ENCODE measurements at regions not wholly inside any gene's neighbourhood (a gene's known extent, or its start where the extent isn't known, plus 50 kb on each side); places are given as distances from the start of the nearest gene placed in this dataset.

DNA sequence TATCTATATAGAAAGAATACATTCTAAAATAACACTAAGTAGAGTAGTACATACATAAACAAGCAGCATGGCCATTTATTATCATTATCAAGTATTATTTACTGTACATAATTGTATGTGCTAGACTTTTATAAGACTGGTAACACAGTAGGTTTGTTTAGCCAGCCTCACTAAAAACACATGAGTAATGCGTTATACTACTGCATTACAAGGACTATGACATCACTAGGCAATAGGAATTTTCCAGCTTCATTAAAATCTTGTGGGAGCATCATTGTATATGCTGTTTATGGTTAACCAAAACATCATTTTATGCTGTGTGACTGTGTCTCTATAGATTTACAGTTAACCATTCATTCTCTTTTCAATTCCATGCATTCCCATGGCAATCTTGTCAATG, 131.7 kb upstream of the HDGFL1 start:
- no peak for TF ChIP-seq CTCF (IDR thresholded peaks at IDR 0.05; ENCODE audit: extremely low read depth, missing control alignments)
- DNase-seq (ENCODE audit: low spot score): no peak

DNA sequence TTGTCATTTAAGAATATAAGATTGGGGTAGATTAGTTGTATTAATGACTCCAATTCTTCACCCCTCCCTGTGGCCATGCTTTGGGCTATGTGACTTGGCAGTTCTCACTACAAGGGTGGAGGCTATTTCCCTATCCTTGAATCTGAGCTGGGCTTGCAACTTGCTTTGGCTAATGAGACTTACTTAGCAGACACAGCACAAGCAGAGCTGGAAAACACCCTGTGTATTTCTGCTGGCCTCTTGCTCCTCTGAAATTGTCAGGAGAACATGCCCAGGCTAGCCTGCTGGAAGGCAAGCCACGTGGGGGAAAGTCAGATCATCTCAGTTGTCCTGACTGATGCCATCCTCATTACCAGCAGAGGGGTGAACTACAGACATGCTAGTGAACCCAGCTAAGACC, 126.5 kb upstream of the HDGFL1 start:
- no peak for DNase-seq (ENCODE audit: low spot score)
- no peak for TF ChIP-seq CTCF (IDR thresholded peaks at IDR 0.05; ENCODE audit: extremely low read depth, missing control alignments)

DNA sequence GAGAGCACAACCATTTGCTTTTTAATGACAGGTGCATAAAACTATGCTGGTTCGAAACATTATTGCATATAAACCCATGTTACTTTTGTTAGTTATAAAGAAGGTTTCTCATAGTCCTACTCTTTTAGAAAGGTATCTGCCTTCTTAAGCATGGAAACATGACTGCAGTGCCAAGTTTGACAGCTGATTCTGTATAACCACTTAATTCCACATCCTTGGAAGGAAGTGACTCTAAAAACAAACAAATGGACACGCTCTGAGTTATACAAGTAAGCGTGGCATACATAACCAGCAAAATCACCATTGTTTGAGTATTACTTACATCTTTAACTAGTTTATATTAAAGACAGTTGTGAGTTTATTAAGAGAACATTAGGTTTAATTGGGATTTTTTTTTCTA, 125.0 kb upstream of the HDGFL1 start:
- DNase-seq (ENCODE audit: low spot score): no peak
- no peak for TF ChIP-seq CTCF (IDR thresholded peaks at IDR 0.05; ENCODE audit: extremely low read depth, missing control alignments)

- no peak for TF ChIP-seq CTCF (IDR thresholded peaks at IDR 0.05; ENCODE audit: extremely low read depth, missing control alignments)
- DNase-seq (ENCODE audit: low spot score): no peak
Observed at GRCh38 chr6:22445946-22446345, 123.4 kb upstream of the HDGFL1 start.

GRCh38 chr6:22447249-22448196, 121.8 kb upstream of the HDGFL1 start:
- DNase-seq (ENCODE audit: low spot score): no peak
- no peak for TF ChIP-seq CTCF (IDR thresholded peaks at IDR 0.05; ENCODE audit: extremely low read depth, missing control alignments)

GRCh38 chr6:22448291-22448711, 121.1 kb upstream of the HDGFL1 start:
- no peak for TF ChIP-seq CTCF (IDR thresholded peaks at IDR 0.05; ENCODE audit: extremely low read depth, missing control alignments)
- no peak for DNase-seq (ENCODE audit: low spot score)

DNA sequence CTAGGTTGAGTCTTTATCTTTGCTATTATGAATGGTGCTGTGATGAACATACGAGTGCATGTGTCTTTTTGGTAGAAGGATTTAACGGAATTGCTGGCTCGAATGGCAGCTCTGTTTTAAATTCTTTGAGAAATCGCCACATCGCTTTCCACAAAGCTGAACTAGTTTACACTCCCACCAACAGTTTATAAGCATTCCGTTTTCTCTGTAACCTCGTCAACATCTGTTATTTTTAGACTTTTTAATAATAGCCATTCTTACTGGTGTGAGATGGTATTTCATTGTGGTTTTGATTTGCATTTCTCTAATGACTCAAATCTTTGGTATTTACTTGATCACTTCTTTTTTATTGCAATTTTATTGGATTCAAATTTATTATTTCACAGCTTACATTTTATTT, 117.4 kb upstream of the HDGFL1 start:
- TF ChIP-seq CTCF (IDR thresholded peaks at IDR 0.05; ENCODE audit: extremely low read depth, missing control alignments): no peak
- no peak for DNase-seq (ENCODE audit: low spot score)

Measured in GM20000 (cell line).